Stimulated activated naive CD4-positive, alpha-beta T cell treated with Interleukin-2 at 50 U/mL for 16 hours (primary cell): ENCODE measurements at regions not wholly inside any gene's neighbourhood (a gene's known extent, or its start where the extent isn't known, plus 50 kb on each side); places are given as distances from the start of the nearest gene placed in this dataset.

Experiments used
- DNase-seq: peaks from one replicate; lab custom pipeline; 2025; lab: John Stamatoyannopoulos, UW

- no peak for DNase-seq
Measured at GRCh38 chr19:30309176-30309575, 63.0 kb upstream of the ZNF536 start.

GRCh38 chr19:30309905-30310601 lies 62.1 kb upstream of the ZNF536 start:
- no peak for DNase-seq

- no peak for DNase-seq
Measured at GRCh38 chr19:30310602-30311263, 61.5 kb upstream of the ZNF536 start.

- no peak for DNase-seq
Measured at GRCh38 chr19:30311911-30312310, 60.3 kb upstream of the ZNF536 start.

GRCh38 chr19:30312582-30313352 lies 59.4 kb upstream of the ZNF536 start:
- no peak for DNase-seq

GRCh38 chr19:30313353-30313750 lies 58.8 kb upstream of the ZNF536 start:
- DNase-seq, result no peak

- no peak for DNase-seq
Measured at GRCh38 chr19:30314056-30314804, 58.0 kb upstream of the ZNF536 start.

GRCh38 chr19:30314805-30315155 lies 57.4 kb upstream of the ZNF536 start:
- no peak for DNase-seq

GRCh38 chr19:30315159-30315558 lies 57.0 kb upstream of the ZNF536 start:
- no peak for DNase-seq

GRCh38 chr19:30316000-30316491 lies 56.1 kb upstream of the ZNF536 start:
- no peak for DNase-seq

- no peak for DNase-seq
Measured at GRCh38 chr19:30316560-30317106, 55.6 kb upstream of the ZNF536 start.

GRCh38 chr19:30317403-30317802 lies 54.8 kb upstream of the ZNF536 start:
- DNase-seq, result no peak

- no peak for DNase-seq
Measured at GRCh38 chr19:30318261-30318660, 53.9 kb upstream of the ZNF536 start.

GRCh38 chr19:30318936-30319335 lies 53.2 kb upstream of the ZNF536 start:
- DNase-seq, result no peak

GRCh38 chr19:30319411-30319810 lies 52.8 kb upstream of the ZNF536 start:
- DNase-seq, result no peak

- no peak for DNase-seq
Measured at GRCh38 chr19:30319876-30320275, 52.3 kb upstream of the ZNF536 start.

GRCh38 chr19:30320466-30320865 lies 51.7 kb upstream of the ZNF536 start:
- DNase-seq, result no peak

- DNase-seq, result no peak
Measured at GRCh38 chr19:30320916-30321315, 51.3 kb upstream of the ZNF536 start.
